GM12878 (cell line): ENCODE measurements at regions not wholly inside any gene's neighbourhood (a gene's known extent, or its start where the extent isn't known, plus 50 kb on each side); places are given as distances from the start of the nearest gene placed in this dataset.

Source experiments
- ATAC-seq: fragments of 200-7000 bp; cut with Tn5 transposase; 3 replicates; pipeline ENCODE4 v1.9.1; 2020; ENCODE audit warnings: mild to moderate bottlenecking, moderate library complexity
- BruUV-seq: library from RNA; stranded (reverse); fragments of 400-500 nt; replicated peaks from 2 replicates; lab custom pipeline; 2021; lab: Mats Ljungman, UMichigan
- CTCF ChIA-PET: fragments of 300-600 bp; sonication (Branson Sonifier 250); formaldehyde crosslinking; extraction: SDS; loops from one replicate; lab custom pipeline; 2021; ENCODE audit warnings: inconsistent platforms; lab: Yijun Ruan, JAX
- POLR2A ChIA-PET: fragments of 350-600 bp; formaldehyde crosslinking; extraction: SDS; loops from one replicate; lab custom pipeline; 2021; ENCODE audit warnings: inconsistent platforms; lab: Charles Lee
- RAD21 ChIA-PET: fragments of 300-600 bp; sonication (Branson Sonifier 250); formaldehyde crosslinking; loops from one replicate; lab custom pipeline; 2023; ENCODE audit warnings: antibody characterized with exemption; ENCODE audit not compliant: unreplicated experiment; lab: Charles Lee
- SMC1A ChIA-PET: fragments of 300-600 bp; sonication (Branson Sonifier 250); formaldehyde crosslinking; loops from one replicate; lab custom pipeline; 2023; ENCODE audit not compliant: unreplicated experiment, uncharacterized antibody; lab: Charles Lee
- DNase-seq: peaks from one replicate; pipeline ENCODE4 v3.0.0-alpha.2; 2011; ENCODE audit warnings: low read depth, low spot score
- FAIRE-seq: peaks from 3 replicates; lab custom pipeline; 2011; peaks lifted over from hg19 to GRCh38; lab: Jason Lieb, UNC
- H2AFZ ChIP-seq: 2 replicates; pipeline ENCODE4 v1.6.0; 2011; ENCODE audit warnings: low read depth, low read length, control low read depth; ENCODE audit not compliant: control insufficient read depth
- H3K27ac ChIP-seq: 2 replicates; pipeline ENCODE4 v1.5.1; 2011; ENCODE audit warnings: control low read depth; ENCODE audit not compliant: control insufficient read depth, insufficient read depth
- H3K27me3 ChIP-seq, 2 experiments: replicated peaks in 1 of 2; 2 replicates each; pipeline versions ENCODE4 v1.6.0 to v1.6.1; 2011; ENCODE audit warnings: low read length in 1 of 2; ENCODE audit not compliant: control insufficient read depth in 2 of 2, insufficient read depth in 2 of 2
- H3K36me3 ChIP-seq, 2 experiments: 2 replicates each; pipeline ENCODE4 v1.5.1; 2011; ENCODE audit warnings: low read length in 1 of 2; ENCODE audit not compliant: control insufficient read depth in 2 of 2, insufficient read depth in 2 of 2
- H3K4me1 ChIP-seq: 2 replicates; pipeline ENCODE4 v1.6.1; 2011; ENCODE audit warnings: mild to moderate bottlenecking, low read length, moderate library complexity, mixed read lengths; ENCODE audit not compliant: control insufficient read depth, insufficient read depth
- H3K4me2 ChIP-seq: 2 replicates; pipeline ENCODE4 v1.6.0; 2011; ENCODE audit warnings: control low read depth; ENCODE audit not compliant: control insufficient read depth, insufficient read depth
- H3K4me3 ChIP-seq: fragments of 200-600 bp; sonication (generic); 2 replicates; pipeline ENCODE4 v1.5.1; 2016
- H3K79me2 ChIP-seq: 2 replicates; pipeline ENCODE4 v1.6.0; 2011; ENCODE audit warnings: low read length; ENCODE audit not compliant: control insufficient read depth, insufficient read depth
- H3K9ac ChIP-seq: 2 replicates; pipeline ENCODE4 v1.8.0; 2011; ENCODE audit warnings: low read length, control low read depth, mixed read lengths; ENCODE audit not compliant: control insufficient read depth, insufficient read depth
- H3K9me3 ChIP-seq: replicated peaks from 3 replicates; pipeline ENCODE4 v1.5.1; 2011; ENCODE audit warnings: mild to moderate bottlenecking, low read length; ENCODE audit not compliant: control insufficient read depth, insufficient read depth
- H4K20me1 ChIP-seq: 2 replicates; pipeline ENCODE4 v1.6.0; 2011; ENCODE audit not compliant: control insufficient read depth, insufficient read depth
- FOXK2 ChIP-seq: fragments of 450-650 bp; IDR thresholded peaks from 2 replicates; pipeline ENCODE4 v1.6.1; 2017; ENCODE audit warnings: mild to moderate bottlenecking, moderate library complexity
- HDGF ChIP-seq: fragments of 450-650 bp; IDR thresholded peaks from 2 replicates; pipeline ENCODE4 v1.6.1; 2016; ENCODE audit warnings: antibody characterized with exemption
- IRF4 ChIP-seq: IDR thresholded peaks from 2 replicates; pipeline ENCODE4 v1.6.1; 2011; ENCODE audit warnings: low read depth, low read length
- JUND ChIP-seq: IDR thresholded peaks from 2 replicates; pipeline ENCODE4 v1.6.1; 2012; ENCODE audit warnings: low read depth, mild to moderate bottlenecking, low read length, improper control_type of control experiment, moderate library complexity
- LARP7 ChIP-seq: fragments of 450-650 bp; IDR thresholded peaks from 2 replicates; pipeline ENCODE4 v1.6.1; 2017; ENCODE audit warnings: mild to moderate bottlenecking
- MXI1 ChIP-seq: fragments of 150-350 bp; IDR thresholded peaks from 2 replicates; pipeline ENCODE4 v1.6.1; 2011; ENCODE audit warnings: low read depth, mild to moderate bottlenecking, inconsistent platforms, low read length, improper control_type of control experiment
- PAX5 ChIP-seq: IDR thresholded peaks from 2 replicates; pipeline ENCODE4 v1.6.1; 2011; ENCODE audit warnings: low read depth, low read length, borderline replicate concordance
- POLR2AphosphoS2 ChIP-seq: IDR thresholded peaks from 2 replicates; pipeline ENCODE4 v1.6.1; 2011; ENCODE audit warnings: low read depth, mild to moderate bottlenecking, low read length, improper control_type of control experiment, moderate library complexity
- POLR2AphosphoS5 ChIP-seq: IDR thresholded peaks from 2 replicates; pipeline ENCODE4 v1.6.1; 2011; ENCODE audit warnings: mild to moderate bottlenecking, low read length, inconsistent platforms
- RB1 ChIP-seq: fragments of 450-650 bp; formaldehyde crosslinking; IDR thresholded peaks from 2 replicates; pipeline ENCODE4 v1.6.1; 2017; ENCODE audit warnings: mild to moderate bottlenecking, borderline replicate concordance
- RFX5 ChIP-seq: IDR thresholded peaks from 2 replicates; pipeline ENCODE4 v1.6.1; 2011; ENCODE audit warnings: low read depth, low read length, improper control_type of control experiment
- SIN3A ChIP-seq: IDR thresholded peaks from 2 replicates; pipeline ENCODE4 v1.6.1; 2012; ENCODE audit warnings: low read depth, low read length, improper control_type of control experiment
- SMC3 ChIP-seq: IDR thresholded peaks from 2 replicates; pipeline ENCODE4 v1.6.1; 2011; ENCODE audit warnings: low read length, improper control_type of control experiment, borderline replicate concordance
- SPI1 ChIP-seq: IDR thresholded peaks from 2 replicates; pipeline ENCODE4 v1.6.1; 2011; ENCODE audit warnings: low read depth, mild to moderate bottlenecking, low read length, moderate library complexity, borderline replicate concordance; ENCODE audit not compliant: insufficient read depth
- SRF ChIP-seq, 2 experiments: IDR thresholded peaks; 2 replicates each; pipeline ENCODE4 v1.6.1; 2011; ENCODE audit warnings: low read depth in 2 of 2, low read length in 2 of 2, mild to moderate bottlenecking in 1 of 2, moderate library complexity in 1 of 2
- SUPT20H ChIP-seq: IDR thresholded peaks from 2 replicates; pipeline ENCODE4 v1.6.1; 2011; ENCODE audit warnings: low read depth, mild to moderate bottlenecking, low read length, moderate library complexity, borderline replicate concordance; ENCODE audit not compliant: control insufficient read depth
- ZNF217 ChIP-seq: fragments of 450-650 bp; IDR thresholded peaks from 2 replicates; pipeline ENCODE4 v1.6.1; 2017; ENCODE audit warnings: antibody characterized with exemption, mild to moderate bottlenecking
- WGBS: methylation state at CpG from one replicate; pipeline ENCODE4 v1.1.6; 2016; ENCODE audit warnings: low lambda C conversion rate; ENCODE audit not compliant: insufficient replicate concordance, insufficient coverage; ENCODE audit errors: missing lambda C conversion rate; 5-methylcytosine and 5-hydroxymethylcytosine counted together
- in situ Hi-C: fragments of 300-500 bp; cut with MboI; formaldehyde crosslinking; loops from 9 replicates; pipeline ENCODE4 v1.14.3; 2018; ENCODE audit warnings: mixed read lengths
- intact Hi-C: fragments of 100-400 bp; cut with micrococcal nuclease; formaldehyde crosslinking; loops from one replicate; pipeline ENCODE4 v1.14.2; 2022; ENCODE audit not compliant: unreplicated experiment
- TF ChIP-seq, protein P1 (sequence below): fragments of 450-650 bp; IDR thresholded peaks from 2 replicates; pipeline ENCODE4 v1.6.1; 2016; ENCODE audit warnings: mild to moderate bottlenecking, moderate library complexity, borderline replicate concordance
- TF ChIP-seq, protein P2 (sequence below): IDR thresholded peaks from 2 replicates; pipeline ENCODE4 v1.6.1; 2011; ENCODE audit warnings: low read depth, low read length, improper control_type of control experiment, borderline replicate concordance
- TF ChIP-seq, protein P3 (sequence below): fragments of 450-650 bp; IDR thresholded peaks from 2 replicates; pipeline ENCODE4 v1.6.1; 2018; ENCODE audit warnings: borderline replicate concordance, mild to moderate bottlenecking; ENCODE audit not compliant: partially characterized antibody

DNA sequence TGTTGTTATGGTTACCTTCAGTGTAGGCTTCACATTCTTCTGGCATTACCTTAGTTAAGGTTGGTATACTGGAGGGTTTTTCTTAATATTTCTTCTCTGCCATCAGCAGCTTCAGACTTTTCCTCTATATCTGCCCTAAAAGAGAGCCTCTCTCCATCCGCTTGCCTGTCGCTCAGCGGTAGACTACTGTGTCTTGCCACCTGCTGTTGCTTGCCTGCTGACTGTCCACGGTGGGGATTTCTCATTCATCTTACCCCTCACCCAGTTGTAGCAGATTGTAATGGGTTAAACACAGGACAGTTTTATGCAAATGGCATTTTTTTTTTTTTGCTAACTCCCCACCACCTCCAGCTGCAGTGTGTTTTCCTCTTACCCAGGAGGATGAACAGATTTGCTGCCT, 577.2 kb downstream of the SLITRK5 start:
- no peak overlapping the region for H3K9ac ChIP-seq
- H4K20me1 ChIP-seq = no peaks in the 10 kb centered on the region
- H3K36me3 ChIP-seq = no peaks in the 10 kb centered on the region
- H3K4me1 ChIP-seq = no peaks in the 10 kb centered on the region
- no peaks in the 10 kb centered on the region for H3K79me2 ChIP-seq
- intact Hi-C loops (no loop called here), in situ Hi-C loops (no loop called here)
- BruUV-seq = no TSS peak
- no peak for FAIRE-seq
- no peak for ATAC-seq
- no peaks in the 10 kb centered on the region for H3K27me3 ChIP-seq
- 71% methylated on average over 4 of the region's 4 CpGs for WGBS
- no peaks in the 10 kb centered on the region for H3K9me3 ChIP-seq
- ChIA-PET POLR2A (no interaction called here), CTCF (no interaction called here), SMC1A (no interaction called here), RAD21 (no interaction called here)
- H3K27ac ChIP-seq = no peak overlapping the region
- no peak overlapping the region for H3K4me2 ChIP-seq
- DNase-seq = no peak
- H2AFZ ChIP-seq = no peak overlapping the region
- no peak for TF ChIP-seq ZNF217
- no peak for TF ChIP-seq POLR2AphosphoS5
- TF ChIP-seq, protein P1, sequence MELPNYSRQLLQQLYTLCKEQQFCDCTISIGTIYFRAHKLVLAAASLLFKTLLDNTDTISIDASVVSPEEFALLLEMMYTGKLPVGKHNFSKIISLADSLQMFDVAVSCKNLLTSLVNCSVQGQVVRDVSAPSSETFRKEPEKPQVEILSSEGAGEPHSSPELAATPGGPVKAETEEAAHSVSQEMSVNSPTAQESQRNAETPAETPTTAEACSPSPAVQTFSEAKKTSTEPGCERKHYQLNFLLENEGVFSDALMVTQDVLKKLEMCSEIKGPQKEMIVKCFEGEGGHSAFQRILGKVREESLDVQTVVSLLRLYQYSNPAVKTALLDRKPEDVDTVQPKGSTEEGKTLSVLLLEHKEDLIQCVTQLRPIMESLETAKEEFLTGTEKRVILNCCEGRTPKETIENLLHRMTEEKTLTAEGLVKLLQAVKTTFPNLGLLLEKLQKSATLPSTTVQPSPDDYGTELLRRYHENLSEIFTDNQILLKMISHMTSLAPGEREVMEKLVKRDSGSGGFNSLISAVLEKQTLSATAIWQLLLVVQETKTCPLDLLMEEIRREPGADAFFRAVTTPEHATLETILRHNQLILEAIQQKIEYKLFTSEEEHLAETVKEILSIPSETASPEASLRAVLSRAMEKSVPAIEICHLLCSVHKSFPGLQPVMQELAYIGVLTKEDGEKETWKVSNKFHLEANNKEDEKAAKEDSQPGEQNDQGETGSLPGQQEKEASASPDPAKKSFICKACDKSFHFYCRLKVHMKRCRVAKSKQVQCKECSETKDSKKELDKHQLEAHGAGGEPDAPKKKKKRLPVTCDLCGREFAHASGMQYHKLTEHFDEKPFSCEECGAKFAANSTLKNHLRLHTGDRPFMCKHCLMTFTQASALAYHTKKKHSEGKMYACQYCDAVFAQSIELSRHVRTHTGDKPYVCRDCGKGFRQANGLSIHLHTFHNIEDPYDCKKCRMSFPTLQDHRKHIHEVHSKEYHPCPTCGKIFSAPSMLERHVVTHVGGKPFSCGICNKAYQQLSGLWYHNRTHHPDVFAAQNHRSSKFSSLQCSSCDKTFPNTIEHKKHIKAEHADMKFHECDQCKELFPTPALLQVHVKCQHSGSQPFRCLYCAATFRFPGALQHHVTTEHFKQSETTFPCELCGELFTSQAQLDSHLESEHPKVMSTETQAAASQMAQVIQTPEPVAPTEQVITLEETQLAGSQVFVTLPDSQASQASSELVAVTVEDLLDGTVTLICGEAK = no peak
- TF ChIP-seq IRF4 = no peak
- TF ChIP-seq RB1 = no peak
- TF ChIP-seq SPI1 = no peak
- TF ChIP-seq PAX5 = no peak
- TF ChIP-seq SRF (IDR thresholded peaks at IDR 0.05; ENCODE audit: low read depth in 2 of 2, low read length in 2 of 2) = no peak
- no peak for TF ChIP-seq SMC3
- TF ChIP-seq FOXK2 = no peak
- TF ChIP-seq LARP7 = no peak
- no peak for TF ChIP-seq MXI1
- no peak for TF ChIP-seq RFX5
- no peak for TF ChIP-seq JUND
- TF ChIP-seq, protein P2, sequence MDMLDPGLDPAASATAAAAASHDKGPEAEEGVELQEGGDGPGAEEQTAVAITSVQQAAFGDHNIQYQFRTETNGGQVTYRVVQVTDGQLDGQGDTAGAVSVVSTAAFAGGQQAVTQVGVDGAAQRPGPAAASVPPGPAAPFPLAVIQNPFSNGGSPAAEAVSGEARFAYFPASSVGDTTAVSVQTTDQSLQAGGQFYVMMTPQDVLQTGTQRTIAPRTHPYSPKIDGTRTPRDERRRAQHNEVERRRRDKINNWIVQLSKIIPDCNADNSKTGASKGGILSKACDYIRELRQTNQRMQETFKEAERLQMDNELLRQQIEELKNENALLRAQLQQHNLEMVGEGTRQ = no peak
- TF ChIP-seq SUPT20H = no peak
- TF ChIP-seq, protein P3, sequence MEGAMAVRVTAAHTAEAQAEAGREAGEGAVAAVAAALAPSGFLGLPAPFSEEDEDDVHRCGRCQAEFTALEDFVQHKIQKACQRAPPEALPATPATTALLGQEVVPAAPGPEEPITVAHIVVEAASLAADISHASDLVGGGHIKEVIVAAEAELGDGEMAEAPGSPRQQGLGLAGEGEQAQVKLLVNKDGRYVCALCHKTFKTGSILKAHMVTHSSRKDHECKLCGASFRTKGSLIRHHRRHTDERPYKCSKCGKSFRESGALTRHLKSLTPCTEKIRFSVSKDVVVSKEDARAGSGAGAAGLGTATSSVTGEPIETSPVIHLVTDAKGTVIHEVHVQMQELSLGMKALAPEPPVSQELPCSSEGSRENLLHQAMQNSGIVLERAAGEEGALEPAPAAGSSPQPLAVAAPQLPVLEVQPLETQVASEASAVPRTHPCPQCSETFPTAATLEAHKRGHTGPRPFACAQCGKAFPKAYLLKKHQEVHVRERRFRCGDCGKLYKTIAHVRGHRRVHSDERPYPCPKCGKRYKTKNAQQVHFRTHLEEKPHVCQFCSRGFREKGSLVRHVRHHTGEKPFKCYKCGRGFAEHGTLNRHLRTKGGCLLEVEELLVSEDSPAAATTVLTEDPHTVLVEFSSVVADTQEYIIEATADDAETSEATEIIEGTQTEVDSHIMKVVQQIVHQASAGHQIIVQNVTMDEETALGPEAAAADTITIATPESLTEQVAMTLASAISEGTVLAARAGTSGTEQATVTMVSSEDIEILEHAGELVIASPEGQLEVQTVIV = no peak
- no peak for TF ChIP-seq POLR2AphosphoS2
- TF ChIP-seq HDGF = no peak
- TF ChIP-seq SIN3A = no peak
- H3K4me3 ChIP-seq = no peak overlapping the region
